ENCODE measurements at regions not wholly inside any gene's neighbourhood (a gene's known extent, or its start where the extent isn't known, plus 50 kb on each side); places are given as distances from the start of the nearest gene placed in this dataset.
"Not testable (repeated sequence)": the region's sequence is repeated elsewhere in the genome, so short reads cannot be mapped to it uniquely, and the experiment has no call there.

DNA sequence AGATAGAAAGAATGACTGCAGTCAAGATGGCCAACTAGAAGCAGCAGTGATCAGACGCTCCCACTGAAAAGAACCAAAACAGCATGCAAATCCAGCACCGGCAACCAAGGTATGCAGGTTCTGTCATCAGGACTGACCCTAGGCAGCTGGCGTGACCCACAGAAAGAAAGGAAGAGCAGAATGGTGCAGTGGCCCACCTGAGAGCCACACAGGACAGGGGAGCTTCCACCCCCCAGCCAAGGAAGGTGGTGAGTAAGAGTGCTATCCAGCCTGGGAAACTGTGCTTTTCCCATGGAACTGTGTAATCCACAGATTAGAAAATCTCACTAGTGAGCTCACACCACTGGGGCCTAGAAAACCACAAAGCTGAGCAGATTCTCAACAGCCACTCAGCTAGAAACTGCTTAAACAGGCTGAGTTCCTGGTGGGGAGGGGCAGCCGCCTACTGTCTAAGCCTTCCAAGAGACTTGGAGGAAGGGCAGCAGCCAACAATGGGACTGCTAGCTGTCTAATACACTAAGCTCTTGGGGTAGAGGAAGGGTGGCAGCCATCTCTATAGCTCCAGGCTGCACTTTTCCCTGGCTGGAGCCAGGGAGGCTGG lies 127.9 kb downstream of the EVA1A start:
- no peak for DNase-seq (ENCODE audit: low spot score)

DNA sequence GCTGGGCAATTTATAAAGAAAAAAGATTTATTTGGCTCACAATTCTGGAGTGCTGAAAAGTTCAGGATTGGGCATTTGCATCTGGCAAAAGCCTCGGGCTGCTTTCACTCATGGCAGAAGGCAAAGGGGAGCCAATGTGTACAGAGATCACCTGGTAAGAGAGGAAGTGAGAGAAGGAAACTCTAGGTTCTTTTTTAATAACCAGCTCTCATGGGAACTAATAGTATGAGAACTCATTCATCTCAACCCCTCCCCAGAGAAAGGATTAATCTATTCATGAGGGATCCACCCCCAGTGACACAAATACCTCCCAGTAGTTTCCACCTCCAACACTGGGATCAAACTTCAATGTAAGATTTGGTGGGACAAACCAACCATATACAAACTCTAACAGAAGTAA lies 129.0 kb downstream of the EVA1A start:
- no peak for DNase-seq (ENCODE audit: low spot score)

DNA sequence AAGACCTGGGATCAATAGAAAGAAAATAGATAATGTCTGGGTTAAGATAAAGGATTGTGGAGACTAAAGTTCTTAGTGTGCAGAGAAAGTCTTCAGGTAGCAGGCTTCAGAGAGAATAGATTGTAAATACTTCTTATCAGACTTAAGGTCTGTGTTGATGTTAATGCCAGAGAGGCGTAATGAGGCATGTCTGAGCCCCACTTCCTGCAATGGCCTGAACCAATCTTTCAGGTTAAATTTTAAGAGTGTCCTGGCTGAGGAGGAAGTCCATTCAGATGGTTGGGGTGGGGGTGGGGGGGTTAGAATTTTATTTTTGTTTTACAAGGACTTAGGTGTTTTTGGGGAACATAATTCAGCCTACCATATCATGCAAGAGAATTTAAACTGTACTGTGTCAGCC lies 129.5 kb downstream of the EVA1A start:
- no peak for DNase-seq (ENCODE audit: low spot score)

DNA sequence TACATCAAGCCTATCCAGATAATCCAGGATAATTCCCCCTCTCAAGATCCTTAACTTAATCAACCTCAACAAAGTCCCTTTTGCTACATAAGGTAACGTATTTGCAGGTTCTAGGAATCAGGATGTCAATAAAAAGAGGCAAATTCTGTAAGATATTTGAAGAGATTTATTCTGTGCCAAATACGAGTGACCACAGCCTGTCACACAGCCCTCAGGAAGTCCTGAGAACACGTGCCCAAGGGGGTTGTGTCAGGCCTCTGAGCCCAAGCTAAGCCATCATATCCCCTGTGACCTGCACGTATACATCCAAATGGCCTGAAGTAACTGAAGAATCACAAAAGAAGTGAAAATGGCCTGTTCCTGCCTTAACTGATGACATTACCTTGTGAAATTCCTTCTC lies 130.3 kb downstream of the EVA1A start:
- not testable (repeated sequence) for DNase-seq (ENCODE audit: low spot score)

DNA sequence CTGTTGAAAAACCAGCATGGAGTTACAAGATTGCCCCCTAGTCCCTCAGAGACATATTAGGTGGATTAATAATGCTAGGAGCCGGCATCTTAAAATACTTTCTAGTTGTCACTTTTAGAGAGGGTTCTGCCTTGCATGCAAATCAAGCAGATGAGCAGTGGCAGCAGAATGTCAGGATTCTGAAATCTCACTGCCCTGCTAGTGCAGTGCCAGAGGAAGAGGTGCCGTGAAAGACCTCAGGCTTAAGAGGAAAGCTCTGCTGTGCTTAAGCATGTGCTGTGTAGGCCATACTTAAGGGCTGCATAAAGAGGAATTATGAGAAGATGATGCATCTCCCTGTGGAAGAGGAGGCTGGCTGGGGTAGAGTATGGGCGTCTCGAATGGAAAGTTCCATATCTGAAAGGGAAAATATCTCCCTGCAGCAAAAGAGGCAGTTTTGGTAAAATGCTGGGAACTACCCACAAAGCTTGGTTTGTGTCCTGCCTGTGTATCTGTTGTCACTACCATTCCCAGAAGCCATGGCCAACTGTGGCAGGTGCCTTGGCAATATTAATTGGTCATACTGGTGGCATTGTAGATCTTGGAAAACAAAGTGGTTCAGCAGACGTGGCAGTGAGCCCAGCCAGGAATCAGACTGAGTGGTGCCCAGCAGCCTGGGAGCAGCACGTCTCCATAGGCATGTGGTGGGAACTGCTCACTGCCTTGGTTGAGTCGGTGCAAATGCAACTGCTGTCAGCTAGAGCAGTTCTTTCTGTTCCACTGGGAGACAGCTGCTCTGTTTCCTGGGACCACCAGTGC lies 131.9 kb downstream of the EVA1A start:
- peak; percentile 11 for DNase-seq (ENCODE audit: low spot score)

DNA sequence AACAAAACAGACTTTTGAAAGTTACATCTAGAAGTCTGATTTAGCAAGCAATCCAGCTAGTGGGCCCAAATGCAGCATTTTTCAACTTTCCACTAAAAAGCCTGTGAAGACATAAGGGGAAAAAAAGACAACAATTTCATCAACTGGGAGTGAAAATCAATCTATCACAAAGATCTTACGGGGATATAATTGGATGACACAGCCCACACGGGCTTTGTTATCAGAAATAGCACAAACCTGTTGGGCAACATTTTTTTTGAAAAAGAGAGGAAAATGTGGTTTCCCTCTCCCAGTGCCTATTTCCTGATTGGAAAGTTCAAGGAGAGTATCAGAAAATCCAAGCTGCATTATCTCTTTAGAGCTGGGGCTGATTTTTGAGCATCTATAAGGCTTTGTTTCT lies 132.7 kb downstream of the EVA1A start:
- DNase-seq (ENCODE audit: low spot score): no peak

DNA sequence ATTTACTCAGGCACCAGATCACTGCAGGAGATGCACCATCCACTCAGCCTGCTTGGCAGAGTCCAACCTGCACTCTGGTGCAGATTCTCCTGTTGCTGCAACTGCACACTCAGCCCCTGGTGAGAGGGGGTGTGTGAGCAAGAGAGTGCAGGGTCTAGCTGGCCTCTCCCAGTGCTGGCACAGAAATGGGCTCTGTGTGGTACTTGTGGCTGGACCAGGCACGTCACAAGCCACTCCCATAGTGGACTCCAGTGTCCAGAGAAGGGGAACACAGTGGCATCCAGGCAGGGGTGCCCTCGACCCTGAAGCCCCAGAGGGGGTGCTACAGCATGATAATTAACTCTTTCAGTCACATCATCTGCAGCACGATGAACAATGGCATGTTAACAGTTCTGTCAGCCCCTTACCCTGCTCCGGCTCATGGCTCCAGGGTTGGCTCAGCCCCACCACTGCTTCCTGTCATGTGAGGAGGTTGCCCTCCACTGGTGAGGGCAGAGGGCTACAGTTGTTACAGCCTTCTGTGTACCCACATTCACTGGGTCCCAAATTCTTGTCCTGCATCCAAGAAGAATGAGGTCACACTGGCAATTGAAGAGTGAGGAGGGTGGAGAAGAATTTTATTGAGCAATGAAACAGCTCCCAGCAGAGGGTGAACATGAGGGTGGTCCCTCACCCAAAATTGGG lies 135.7 kb downstream of the EVA1A start:
- no peak for DNase-seq (ENCODE audit: low spot score)

DNA sequence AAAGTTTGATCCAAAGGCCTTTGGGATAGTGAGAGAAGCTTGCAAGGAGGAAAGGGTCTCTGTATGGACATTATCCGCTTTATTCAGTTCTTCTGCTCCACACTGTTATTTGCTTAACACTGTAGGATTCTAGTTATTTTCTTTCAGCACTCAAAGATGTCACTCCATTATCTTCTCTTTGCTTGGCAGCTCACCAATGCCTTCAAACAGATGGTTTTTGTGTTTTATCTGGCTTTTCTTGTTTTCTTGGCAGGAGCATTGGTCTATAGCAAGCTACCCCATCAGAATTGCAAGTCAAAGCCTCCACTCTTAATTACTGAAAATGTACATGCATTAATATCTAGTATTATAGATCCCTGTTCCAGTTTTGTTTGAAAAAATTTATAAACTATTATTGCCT lies 138.8 kb downstream of the EVA1A start:
- DNase-seq (ENCODE audit: low spot score): no peak

DNA sequence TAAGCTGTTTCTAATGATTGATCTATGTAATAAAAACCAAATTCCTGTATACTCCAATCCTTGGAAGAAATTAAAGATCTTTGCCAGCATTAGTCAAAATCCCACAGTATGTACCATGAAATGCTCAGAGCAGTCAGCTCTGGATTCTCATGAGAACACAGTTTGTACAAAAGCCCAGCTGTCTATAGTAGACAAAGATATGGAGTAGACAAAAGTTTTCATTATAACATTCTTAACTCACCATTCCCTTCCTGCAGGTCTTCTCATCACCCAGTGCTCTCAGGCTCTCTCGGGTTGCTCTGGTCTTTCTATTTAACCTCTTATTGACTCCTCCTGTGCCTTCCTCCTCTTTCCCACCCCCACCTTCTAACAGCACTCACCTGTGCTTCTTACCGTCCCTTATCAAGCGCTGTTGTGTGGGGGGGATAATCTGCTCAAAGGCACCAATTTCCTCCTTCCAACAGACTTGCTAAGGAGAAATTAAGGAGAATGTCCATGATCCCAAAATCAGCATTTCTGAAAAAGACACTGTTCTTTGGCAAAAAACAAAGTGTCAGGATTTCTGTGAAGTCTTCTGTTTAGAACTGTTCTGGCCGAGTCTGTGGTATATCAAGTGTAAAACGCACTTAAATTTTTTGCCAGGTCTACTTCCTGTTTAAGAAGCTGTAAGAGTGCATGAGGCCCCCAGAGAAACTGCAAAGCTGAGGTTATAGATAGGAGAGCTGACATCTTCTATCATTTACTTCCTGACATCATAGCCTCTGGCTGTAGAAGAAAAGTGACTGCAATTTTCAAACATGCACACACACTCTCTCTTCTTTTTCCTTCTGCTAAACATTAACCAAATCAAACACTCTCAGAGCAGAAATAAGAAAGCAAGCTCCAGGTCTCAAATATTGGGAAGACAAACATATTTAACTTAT lies 144.1 kb downstream of the EVA1A start:
- DNase-seq (ENCODE audit: low spot score): no peak

DNA sequence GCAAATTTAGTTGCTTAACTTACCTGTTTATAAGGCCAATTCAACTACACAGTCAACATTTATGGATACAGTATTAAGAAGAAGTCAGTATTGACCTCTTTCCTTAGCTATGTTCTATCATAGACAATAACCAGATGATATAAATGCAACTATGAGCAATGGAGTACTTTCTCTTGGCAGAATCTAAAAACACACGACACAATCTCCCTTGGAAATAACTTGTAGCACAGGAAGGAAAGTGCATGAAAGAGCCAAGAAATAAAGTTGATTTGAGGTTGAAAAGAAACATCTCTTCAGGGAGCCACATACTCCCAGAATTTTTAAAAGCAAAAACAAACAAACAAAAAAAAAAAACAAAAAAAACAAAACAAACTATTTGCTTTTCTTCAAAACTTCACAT lies 145.0 kb downstream of the EVA1A start:
- DNase-seq (ENCODE audit: low spot score): no peak

DNA sequence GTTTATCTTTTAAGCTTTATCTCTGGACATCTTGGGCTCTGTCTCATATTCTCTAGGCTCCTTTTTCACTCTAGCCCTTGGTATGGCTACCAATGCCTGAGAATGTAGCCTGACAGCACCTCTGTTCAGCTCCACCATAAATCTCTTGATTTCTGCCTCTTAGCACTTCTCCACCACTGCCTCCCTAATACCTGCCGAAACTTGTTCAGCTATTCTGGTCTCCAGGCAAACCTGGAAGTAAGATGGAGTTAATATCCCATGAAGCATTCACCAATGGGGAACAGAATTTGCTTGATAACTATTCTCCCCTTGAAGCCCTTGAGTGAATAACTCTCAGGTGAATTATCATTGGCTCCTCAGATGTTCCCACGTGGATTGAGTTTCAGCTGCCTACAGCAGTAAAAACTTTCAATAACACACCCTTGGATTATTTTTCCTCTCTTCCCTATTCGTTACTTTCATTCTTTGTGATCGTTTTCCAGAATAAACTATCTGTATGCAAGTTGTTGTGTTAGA lies 145.6 kb downstream of the EVA1A start:
- no peak for DNase-seq (ENCODE audit: low spot score)

DNA sequence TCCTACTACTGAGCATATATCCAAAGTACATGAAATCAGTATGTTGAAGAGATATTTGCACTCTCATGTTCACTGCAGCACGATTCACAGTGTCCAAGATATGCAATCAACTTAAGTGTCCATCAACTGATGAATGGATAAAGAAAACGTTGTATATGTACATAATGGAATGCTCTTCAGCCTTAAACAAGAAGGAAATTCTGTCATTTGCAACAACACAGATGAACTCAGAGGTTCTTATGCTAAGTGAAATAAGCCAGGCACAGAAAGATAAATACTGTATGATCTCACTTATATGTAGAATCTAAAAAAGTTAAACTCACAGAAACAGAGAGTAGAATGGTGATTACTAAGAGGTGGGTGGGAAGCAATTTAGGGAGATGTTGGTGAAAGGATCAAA lies 149.2 kb downstream of the EVA1A start:
- DNase-seq (ENCODE audit: low spot score): no peak

DNA sequence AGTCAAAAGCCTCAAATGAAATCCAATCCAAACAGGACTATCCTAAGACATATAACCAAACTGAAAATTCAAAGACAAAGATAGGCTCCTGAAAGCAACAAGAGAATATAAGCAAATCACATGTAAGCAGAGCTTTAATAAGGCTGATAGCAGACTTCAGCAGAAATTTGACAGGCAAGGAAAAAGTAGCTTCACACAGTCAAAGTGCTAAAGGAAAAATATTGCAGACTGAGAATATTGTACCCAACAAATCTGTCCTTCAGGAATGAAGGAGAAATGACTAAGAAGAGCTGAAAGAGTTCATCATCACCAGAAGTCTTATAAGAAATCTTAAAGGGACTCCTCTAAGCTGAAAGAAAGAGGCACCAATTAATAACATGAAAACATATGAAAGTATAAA lies 150.0 kb downstream of the EVA1A start:
- DNase-seq (ENCODE audit: low spot score): no peak

DNA sequence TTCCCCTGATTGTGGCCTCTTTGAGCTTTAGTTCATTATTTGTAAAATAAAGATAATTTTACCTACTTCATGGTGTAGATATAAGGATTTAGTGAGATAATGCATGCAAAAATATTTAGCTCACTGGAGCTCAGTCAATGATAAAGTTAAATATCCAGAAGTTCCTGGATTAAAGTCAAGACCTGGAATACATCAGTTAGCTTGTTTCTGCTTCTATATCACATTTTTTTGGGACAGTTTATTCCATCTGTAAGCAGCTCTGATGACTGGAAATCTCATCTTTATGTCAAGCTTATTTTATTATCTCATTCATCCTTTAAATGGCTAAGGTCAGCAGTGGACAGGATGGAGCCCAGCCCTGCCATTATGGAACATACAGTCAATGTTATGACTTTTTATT lies 152.0 kb downstream of the EVA1A start:
- DNase-seq (ENCODE audit: low spot score): no peak

DNA sequence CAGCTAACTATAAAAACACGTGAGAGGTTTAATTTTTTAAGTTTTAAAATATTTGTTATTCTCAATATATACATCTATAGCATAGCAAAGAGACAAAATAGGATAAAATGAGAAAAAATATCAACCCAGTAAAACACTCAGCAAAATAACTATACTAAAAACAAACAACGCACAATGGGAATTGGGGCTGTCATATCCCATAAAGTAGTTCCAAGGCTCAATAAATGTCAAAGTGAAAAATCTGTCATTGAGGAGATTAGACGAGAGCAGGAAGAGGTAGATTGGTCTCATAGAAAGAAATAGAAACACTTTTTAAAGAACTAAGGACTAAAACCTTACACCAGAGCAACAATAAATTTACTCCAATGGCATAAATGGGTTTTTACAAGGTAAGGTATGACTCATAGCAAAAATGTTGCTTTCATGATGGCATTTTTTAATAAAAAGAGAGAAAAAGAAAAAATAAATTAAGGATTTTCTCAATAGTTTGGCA lies 153.7 kb downstream of the EVA1A start:
- no peak for DNase-seq (ENCODE audit: low spot score)

DNA sequence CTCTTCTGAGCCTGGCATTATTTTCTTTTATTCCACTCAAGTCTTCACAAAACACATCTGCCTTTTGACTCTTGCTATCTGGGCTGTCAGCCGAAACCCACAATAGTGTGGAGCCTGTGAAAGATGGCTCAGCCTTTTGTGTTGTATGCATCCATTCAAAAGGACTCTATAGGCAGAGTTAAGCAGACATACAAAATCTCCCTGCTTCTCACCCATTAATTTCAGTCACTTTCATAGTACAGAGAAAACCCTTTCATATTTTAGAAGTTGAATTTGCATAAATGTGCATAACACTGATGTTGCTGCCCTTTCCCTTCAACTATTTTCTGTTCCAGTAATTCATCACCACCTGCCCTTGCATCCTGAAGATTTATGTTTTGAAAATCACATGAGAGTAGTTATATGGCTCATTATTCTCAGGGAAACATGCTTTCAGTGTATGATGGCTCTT lies 154.6 kb downstream of the EVA1A start:
- DNase-seq (ENCODE audit: low spot score): no peak

DNA sequence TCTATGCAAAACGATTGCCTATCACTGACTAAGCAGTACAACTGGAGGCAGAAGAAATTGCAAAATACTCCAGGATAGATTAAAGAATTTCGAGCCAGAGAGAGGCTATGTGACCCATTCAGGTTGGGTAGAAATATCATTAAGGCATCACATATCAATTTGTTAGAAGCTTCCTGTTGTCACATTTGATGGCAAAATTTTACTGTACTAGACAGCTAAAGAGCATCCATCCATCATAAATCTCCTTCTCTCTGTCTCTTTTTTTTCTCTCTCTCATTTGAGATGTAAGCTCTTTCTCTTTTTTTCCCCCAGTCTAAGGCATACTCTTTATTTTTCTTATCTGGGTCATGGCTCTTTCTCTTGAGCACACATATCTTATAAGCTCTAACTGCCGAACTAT lies 155.7 kb downstream of the EVA1A start:
- DNase-seq (ENCODE audit: low spot score): no peak

DNA sequence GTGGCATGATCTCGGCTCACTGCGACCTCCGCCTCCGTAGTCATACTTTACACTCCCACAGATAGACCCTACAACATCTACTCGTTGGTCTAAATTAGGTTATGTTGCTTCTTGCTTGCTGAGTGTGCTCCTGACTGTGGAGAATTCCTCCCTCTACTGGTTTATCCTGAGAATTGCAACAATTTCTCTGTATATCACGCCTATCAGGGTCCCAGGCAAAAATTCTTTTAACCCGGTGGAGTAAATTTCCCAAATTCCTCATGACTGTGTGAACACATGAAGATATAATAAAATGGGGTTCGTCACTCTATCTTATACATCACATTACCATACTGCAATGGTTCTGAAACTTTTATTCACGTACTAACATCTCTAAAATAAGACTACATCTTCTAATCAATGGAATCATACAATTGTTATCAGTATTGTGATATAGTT lies 156.7 kb downstream of the EVA1A start:
- peak; percentile 60 for DNase-seq (ENCODE audit: low spot score)

DNA sequence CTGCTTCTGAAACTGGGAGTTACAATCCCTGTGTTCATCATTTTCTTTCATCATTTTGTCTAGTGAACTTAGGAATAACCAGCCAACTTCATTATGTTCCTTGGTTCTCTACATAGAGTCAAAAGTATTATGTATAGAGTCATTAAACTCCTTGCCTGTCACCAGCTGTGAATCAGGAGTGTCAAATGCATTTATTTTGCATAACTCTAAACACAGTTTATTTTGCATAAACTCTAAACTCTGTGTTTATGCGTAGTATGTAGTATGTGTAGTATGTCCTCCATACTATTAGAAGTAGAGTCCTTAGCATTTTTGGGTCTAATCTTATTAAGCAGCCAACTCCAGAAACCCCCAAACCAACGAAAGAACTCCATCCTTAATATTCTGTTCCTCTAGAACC lies 164.4 kb downstream of the EVA1A start:
- no peak for DNase-seq (ENCODE audit: low spot score)

DNA sequence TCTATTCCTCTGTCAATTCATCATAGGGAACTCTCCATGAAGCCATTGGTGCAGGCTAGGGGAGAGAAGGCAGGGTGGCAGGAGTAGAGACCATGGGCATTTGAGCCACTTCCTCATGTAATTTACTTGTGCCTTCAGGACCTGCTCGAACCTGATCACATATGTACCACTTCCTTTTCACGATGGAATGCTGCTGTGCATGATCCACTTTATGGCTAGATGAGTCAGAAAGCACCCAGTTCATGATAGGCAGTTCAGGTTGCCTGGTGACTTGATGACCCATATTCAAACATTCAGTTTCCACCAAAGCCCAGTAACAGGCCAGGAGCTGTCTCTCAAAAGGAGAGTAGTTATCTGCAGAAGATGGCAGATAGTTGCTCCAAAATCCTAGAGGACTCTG lies 166.0 kb downstream of the EVA1A start:
- not testable (repeated sequence) for DNase-seq (ENCODE audit: low spot score)

DNA sequence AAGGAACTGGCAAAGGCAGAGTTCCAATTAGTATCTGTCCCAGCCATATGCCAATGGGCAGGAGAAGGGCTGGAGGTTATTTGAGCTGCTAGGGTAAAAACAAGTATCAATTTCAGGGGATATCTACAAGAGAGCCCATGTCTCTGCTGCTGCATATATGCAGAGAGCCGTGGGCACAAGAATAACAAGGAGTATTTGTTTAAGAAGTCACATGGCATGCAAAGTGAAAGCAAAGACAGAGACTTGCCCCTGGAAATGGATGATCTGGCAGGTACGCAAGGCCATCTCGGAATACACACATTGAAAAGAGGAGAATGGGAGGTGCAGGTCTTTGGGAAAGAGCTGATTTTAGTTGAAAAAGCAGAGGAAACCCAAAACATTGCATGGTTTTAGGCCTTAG lies 170.6 kb downstream of the EVA1A start:
- DNase-seq (ENCODE audit: low spot score): no peak

DNA sequence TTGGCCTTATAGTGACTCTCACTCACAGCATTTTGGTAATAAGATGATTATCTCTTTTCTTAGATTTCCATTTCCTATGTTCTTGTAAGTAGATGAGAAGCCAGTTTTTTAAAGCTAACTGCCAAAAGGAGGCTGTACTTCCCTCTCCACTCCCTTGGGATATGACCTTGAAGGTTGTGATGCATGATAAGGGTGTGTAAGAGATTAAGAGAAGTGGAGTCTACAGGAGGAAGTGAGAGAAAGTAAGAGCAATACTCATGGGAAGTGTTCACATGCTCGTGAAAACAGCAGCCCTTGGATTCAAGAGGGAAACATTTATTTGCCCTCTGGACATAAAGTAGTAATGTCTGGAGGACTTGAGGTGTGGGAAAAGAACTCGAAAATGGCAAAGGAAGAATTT lies 171.5 kb downstream of the EVA1A start:
- no peak for DNase-seq (ENCODE audit: low spot score)
